Erythroblast (primary cell): ENCODE measurements at regions not wholly inside any gene's neighbourhood (a gene's known extent, or its start where the extent isn't known, plus 50 kb on each side); places are given as distances from the start of the nearest gene placed in this dataset.
A peak's percentile ranks its signal among the peaks of the same experiment; 100 is the strongest.
"Not testable (repeated sequence)": the region's sequence is repeated elsewhere in the genome, so short reads cannot be mapped to it uniquely, and the experiment has no call there.

Experiments used
- DNase-seq, 2 experiments: peaks; one replicate each; lab custom pipeline; 2025; lab: John Stamatoyannopoulos, UW
- GATA1 ChIP-seq: IDR thresholded peaks from 2 replicates; pipeline ENCODE4 v1.6.1; 2011; ENCODE audit warnings: low read depth, mild to moderate bottlenecking, control low read depth, low read length, moderate library complexity
- POLR2A ChIP-seq: IDR thresholded peaks from 2 replicates; pipeline ENCODE4 v1.6.1; 2011; ENCODE audit warnings: mild to moderate bottlenecking, low read length

DNA sequence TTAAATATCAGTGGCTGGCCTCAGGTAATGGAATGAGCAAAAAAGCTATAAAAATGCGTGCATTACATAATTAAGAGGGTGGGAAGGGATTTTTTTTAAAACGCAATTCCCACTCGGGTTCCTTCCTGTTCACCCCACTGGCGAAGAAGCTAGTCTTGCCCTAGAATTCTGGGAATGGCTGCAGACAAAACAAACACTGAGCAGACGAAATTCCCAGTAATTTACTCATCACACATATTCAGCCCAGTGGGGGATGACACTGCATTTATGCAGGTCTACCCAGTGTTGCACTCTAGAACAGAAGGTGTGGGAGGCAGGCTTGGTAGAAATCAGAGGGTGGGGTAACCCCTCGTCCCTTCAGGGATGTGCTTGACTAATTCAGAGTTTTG is 2695.0 kb upstream of the DEFB115 start:
- no peak for TF ChIP-seq POLR2A
- TF ChIP-seq GATA1: no peak
- DNase-seq: no peak

DNA sequence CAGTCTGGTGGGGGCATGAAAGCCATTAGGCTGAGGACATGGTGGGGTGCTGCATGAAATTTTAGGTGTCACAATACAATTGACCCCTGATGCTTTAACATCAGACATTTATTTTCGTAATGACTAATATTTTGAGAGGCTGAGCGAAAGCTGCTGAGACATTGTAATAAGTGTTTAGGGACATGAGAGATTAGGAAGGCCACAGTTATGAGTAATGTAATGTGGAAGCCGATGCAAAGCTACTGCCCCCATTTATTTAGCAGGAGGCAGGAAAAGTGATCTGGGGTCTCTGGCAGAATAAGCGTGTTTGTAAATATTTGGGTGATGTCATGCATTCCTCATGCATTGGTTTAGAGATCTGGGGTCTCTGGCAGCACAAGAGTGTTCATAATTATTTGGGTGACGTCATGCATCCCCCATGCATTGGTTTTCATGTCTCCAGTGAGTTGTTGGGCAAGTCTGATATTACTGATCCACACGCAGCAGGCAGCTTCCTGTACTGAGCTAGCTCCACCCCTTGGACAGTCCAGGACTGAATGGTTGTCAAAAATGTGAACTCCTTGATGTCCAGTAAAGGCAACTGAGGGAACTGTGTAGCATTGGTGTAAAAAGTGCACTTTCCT is 2694.5 kb upstream of the DEFB115 start:
- not testable (repeated sequence) for DNase-seq

- not testable (repeated sequence) for DNase-seq
Measured at GRCh38 chr20:28564024-28564423, 2693.4 kb upstream of the DEFB115 start.

- DNase-seq: not testable (repeated sequence)
Measured at GRCh38 chr20:28564688-28565463, 2692.6 kb upstream of the DEFB115 start.

DNA sequence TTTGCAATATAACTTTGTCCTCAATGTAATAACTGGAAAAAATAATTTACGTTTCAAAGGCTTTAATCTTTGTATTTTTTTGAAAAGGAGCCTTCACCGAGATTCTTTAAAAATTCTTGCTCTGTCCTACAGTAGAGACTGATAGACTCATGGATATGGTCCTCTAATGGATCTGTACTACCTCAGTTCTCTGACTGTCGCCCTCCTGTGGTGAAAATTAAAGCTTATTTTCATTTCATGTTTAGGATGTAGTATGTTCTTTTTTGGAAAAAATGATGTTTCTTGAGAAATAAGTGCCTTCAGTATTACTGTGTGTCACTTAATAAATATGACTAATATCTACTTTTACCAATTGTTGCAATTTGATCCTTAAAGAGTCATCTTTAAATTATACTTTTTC is 2681.5 kb upstream of the DEFB115 start:
- DNase-seq: not testable (repeated sequence)

GRCh38 chr20:28591680-28592079 is 2665.8 kb upstream of the DEFB115 start:
- DNase-seq: not testable (repeated sequence)

- DNase-seq: not testable (repeated sequence)
Measured at GRCh38 chr20:28593383-28593782, 2664.1 kb upstream of the DEFB115 start.

DNA sequence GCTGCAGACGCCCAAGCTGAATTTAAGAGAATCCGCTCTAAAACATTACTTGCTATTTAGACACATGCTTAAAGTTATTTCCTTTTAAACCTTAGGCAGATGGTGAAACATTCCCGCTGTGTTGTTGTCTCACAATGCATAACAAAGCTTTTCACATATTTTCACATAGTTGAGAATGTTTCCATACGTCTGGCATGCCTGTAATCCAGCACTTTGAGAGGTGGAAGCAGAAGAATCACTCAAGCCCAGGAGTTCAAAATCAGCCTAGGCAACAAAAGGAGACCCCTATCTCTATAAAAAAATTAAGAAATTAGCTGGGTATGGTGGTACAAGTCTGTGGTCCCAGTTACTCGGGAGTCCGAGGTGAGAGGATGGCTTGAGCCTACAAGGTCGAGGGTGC is 2663.0 kb upstream of the DEFB115 start:
- not testable (repeated sequence) for DNase-seq

DNA sequence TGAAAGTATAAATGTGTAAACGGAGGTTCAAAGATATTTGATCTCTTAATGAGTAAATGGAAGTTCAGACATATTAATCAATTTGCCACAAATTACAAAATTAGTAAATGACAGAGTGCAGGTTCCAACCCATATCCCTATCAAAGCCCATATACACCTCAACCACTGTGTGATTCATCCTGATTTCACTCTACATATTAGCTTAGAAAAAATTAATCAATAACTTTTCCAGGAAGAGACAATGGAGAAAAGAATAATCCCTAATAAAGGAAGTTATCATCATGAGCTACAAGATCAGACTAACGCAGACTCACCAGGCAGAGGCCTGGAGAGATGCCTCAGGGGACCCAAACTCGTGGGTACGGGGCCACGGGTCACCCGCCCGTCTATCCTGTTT is 2655.5 kb upstream of the DEFB115 start:
- not testable (repeated sequence) for DNase-seq

DNA sequence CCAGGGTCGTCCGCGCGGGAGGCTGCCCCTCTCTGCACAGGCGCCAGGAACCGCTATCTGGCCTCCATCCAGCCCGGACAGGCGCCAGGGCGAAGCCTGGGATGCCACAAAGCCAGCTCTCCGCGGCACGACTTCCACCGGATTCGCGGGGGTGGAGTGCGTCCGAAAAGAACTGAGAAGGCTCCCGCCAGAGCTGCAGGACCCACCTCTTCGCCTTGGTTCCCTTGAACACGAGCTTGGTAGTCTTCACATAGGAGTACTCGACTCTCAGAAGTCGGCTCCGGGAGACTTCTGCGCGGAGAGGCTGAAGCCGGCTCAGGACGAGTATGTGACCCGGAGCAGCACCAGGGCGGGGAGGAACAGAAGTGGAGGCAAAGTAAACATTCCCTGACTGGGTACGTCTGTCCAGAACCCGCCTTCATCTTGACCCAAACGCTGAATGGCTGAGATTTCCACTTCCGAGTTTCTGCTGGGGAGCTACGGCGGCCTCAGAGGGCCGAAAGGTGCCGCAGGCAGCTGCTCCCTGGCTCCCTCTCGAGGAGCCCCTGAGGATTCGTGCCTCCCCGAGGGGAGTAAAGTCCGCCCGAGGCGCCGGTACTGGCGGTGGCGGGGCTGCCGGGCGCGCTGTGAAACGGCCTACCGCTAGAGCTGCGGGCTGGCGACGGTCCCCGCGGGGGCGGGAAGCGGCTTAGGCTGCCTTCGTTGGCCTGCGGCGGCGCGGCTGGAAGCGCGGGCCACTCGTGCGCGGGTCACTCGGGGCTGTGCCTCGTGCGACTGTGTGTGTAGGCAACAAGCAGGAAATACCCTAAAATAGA is 2654.9 kb upstream of the DEFB115 start:
- not testable (repeated sequence) for DNase-seq
- peak; percentile 62 for TF ChIP-seq POLR2A

- not testable (repeated sequence) for DNase-seq
Measured at GRCh38 chr20:28603218-28603577, 2654.3 kb upstream of the DEFB115 start.

GRCh38 chr20:28616354-28616753 is 2641.1 kb upstream of the DEFB115 start:
- no peak for TF ChIP-seq GATA1
- no peak for TF ChIP-seq POLR2A

GRCh38 chr20:28619956-28620651 is 2637.4 kb upstream of the DEFB115 start:
- DNase-seq: not testable (repeated sequence)

More at GRCh38 chr20:28616354-28616753, 2641.1 kb upstream of the DEFB115 start:
- no peak for DNase-seq

DNA sequence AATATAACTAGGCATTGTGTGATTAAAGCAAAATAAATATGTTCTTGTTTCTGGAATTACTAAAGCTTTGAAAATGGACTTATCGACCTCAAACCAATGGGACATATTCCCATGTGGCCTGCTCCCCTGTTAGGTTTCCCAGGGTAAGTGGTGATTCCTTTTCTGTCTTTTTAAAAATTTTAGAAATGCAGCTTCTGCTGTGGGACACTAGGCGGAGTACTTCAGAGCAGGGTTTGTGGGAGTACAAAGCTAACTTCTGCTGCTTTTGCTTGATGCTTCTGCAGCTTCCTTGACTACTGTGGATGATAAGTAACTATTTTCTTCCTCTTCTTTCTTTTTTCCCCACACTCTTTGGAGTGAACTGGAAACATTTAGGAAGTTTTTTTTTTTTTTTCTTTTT is 2632.4 kb upstream of the DEFB115 start:
- not testable (repeated sequence) for DNase-seq

- DNase-seq: not testable (repeated sequence)
Measured at GRCh38 chr20:28640831-28641230, 2616.6 kb upstream of the DEFB115 start.
